GM21423 (cell line): ENCODE measurements at regions not wholly inside any gene's neighbourhood (a gene's known extent, or its start where the extent isn't known, plus 50 kb on each side); places are given as distances from the start of the nearest gene placed in this dataset.
"Not testable (repeated sequence)": the region's sequence is repeated elsewhere in the genome, so short reads cannot be mapped to it uniquely, and the experiment has no call there.

ENCODE experiments used
- ATAC-seq: cut with Tn5 transposase; IDR thresholded peaks from one replicate; pipeline ENCODE4 v1.9.1; 2021; ENCODE audit warnings: mild to moderate bottlenecking, moderate library complexity; ENCODE audit not compliant: unreplicated experiment

- ATAC-seq: no peak
Measured at GRCh38 chr4:116688536-116688935, 396.8 kb downstream of the TRAM1L1 start.

- ATAC-seq: no peak
Measured at GRCh38 chr4:116668190-116668589, 417.2 kb downstream of the TRAM1L1 start.

GRCh38 chr4:116665716-116666115 is 419.7 kb downstream of the TRAM1L1 start:
- ATAC-seq: no peak

- no peak for ATAC-seq
Measured at GRCh38 chr4:116664198-116664597, 421.2 kb downstream of the TRAM1L1 start.

- no peak for ATAC-seq
Measured at GRCh38 chr4:116639070-116639577, 446.3 kb downstream of the TRAM1L1 start.

- no peak for ATAC-seq
Measured at GRCh38 chr4:116638592-116638991, 446.8 kb downstream of the TRAM1L1 start.

- peak; percentile 99 for ATAC-seq
Measured at GRCh38 chr4:116636917-116637316, 448.5 kb downstream of the TRAM1L1 start.

- ATAC-seq: no peak
Measured at GRCh38 chr4:116632269-116632668, 453.1 kb downstream of the TRAM1L1 start.

- ATAC-seq: no peak
Measured at GRCh38 chr4:116628598-116628997, 456.8 kb downstream of the TRAM1L1 start.

GRCh38 chr4:116627545-116627944 is 457.8 kb downstream of the TRAM1L1 start:
- no peak for ATAC-seq

- ATAC-seq: not testable (repeated sequence)
Measured at GRCh38 chr4:116619508-116619907, 465.9 kb downstream of the TRAM1L1 start.

- ATAC-seq: no peak
Measured at GRCh38 chr4:116618638-116619037, 466.7 kb downstream of the TRAM1L1 start.

GRCh38 chr4:116603096-116603495 is 482.3 kb downstream of the TRAM1L1 start:
- ATAC-seq: no peak

GRCh38 chr4:116599859-116600258 is 485.5 kb downstream of the TRAM1L1 start:
- ATAC-seq: no peak

- no peak for ATAC-seq
Measured at GRCh38 chr4:116598980-116599789, 486.2 kb downstream of the TRAM1L1 start.

- no peak for ATAC-seq
Measured at GRCh38 chr4:116598155-116598979, 487.0 kb downstream of the TRAM1L1 start.

- ATAC-seq: no peak
Measured at GRCh38 chr4:116590648-116591047, 494.7 kb downstream of the TRAM1L1 start.

GRCh38 chr4:116588783-116589182 is 496.6 kb downstream of the TRAM1L1 start:
- ATAC-seq: no peak

- no peak for ATAC-seq
Measured at GRCh38 chr4:116585246-116585645, 500.1 kb downstream of the TRAM1L1 start.

- ATAC-seq: no peak
Measured at GRCh38 chr4:116577321-116577720, 508.1 kb downstream of the TRAM1L1 start.

GRCh38 chr4:116573540-116573939 is 511.8 kb downstream of the TRAM1L1 start:
- ATAC-seq: no peak

- ATAC-seq: no peak
Measured at GRCh38 chr4:116561768-116562167, 523.6 kb downstream of the TRAM1L1 start.
